ENCODE measurements at regions not wholly inside any gene's neighbourhood (a gene's known extent, or its start where the extent isn't known, plus 50 kb on each side); places are given as distances from the start of the nearest gene placed in this dataset.

- no peak for TF ChIP-seq ZNF416 (CRISPR knock-in tag; IDR thresholded peaks at IDR 0.05)
- TF ChIP-seq AFF4 (CRISPR knock-in tag; IDR thresholded peaks at IDR 0.05; ENCODE audit: borderline replicate concordance) = no peak
- TF ChIP-seq ELF4 (CRISPR knock-in tag; IDR thresholded peaks at IDR 0.05; ENCODE audit: low read depth) = no peak
- TF ChIP-seq CTCF (IDR thresholded peaks at IDR 0.05) = no peak
- no peak for TF ChIP-seq ZNF138 (CRISPR knock-in tag; conservative IDR thresholded peaks at IDR 0.05)
- no peak for TF ChIP-seq MLX (CRISPR knock-in tag; IDR thresholded peaks at IDR 0.05)
- no peak for TF ChIP-seq ZBTB21 (CRISPR knock-in tag; IDR thresholded peaks at IDR 0.05; ENCODE audit: borderline replicate concordance)
- no peak for TF ChIP-seq ZNF219 (CRISPR knock-in tag; IDR thresholded peaks at IDR 0.05; ENCODE audit: borderline replicate concordance)
- TF ChIP-seq NR3C1 (CRISPR knock-in tag; conservative IDR thresholded peaks at IDR 0.05; ENCODE audit: low read depth) = no peak
These were observed 199.2 kb upstream of the TPM1 start for GRCh38 chr15:62843311-62843710.
